ENCODE measurements at regions not wholly inside any gene's neighbourhood (a gene's known extent, or its start where the extent isn't known, plus 50 kb on each side); places are given as distances from the start of the nearest gene placed in this dataset.

- intact Hi-C loops (cut with micrococcal nuclease) (no loop called here), dilution Hi-C loops (cut with MboI; ENCODE audit: extremely low pct_ligation_motif_present, low sequenced_read_pairs) (no loop called here)
- Histone ChIP-seq H3K9me3 (replicated peaks; ENCODE audit: control insufficient read depth, insufficient read depth, low read length) (no peaks in the 10 kb centered on the region), H4K20me1 (replicated peaks; ENCODE audit: control insufficient read depth, extremely low read depth, insufficient read depth, low read length) (no peaks in the 10 kb centered on the region), H3K79me2 (ENCODE audit: control insufficient read depth, insufficient read depth, low read length) (no peaks in the 10 kb centered on the region), H3K4me2 (ENCODE audit: insufficient read depth, low read length) (no peak overlapping the region), H3K4me1 (ENCODE audit: control insufficient read depth, extremely low read depth, insufficient read depth, low read length) (no peaks in the 10 kb centered on the region), H3K9me1 (replicated peaks; ENCODE audit: control insufficient read depth, extremely low read depth, insufficient read depth, low read length) (no peaks in the 10 kb centered on the region), H3K4me3 (replicated peaks in 1 of 3; ENCODE audit: insufficient read depth in 1 of 3, low read depth in 1 of 3, low read length in 3 of 3) (no peak overlapping the region), H3K36me3 (ENCODE audit: control insufficient read depth in 2 of 2, extremely low read depth in 1 of 2, insufficient read depth in 2 of 2, low read length in 2 of 2) (no peaks in the 10 kb centered on the region), H3K27me3 (ENCODE audit: control insufficient read depth in 2 of 2, insufficient read depth in 2 of 2, low read length in 2 of 2) (no peaks in the 10 kb centered on the region), H3K27ac (ENCODE audit: insufficient read depth, low read depth, low read length) (no peak overlapping the region), H3K9ac (replicated peaks; ENCODE audit: extremely low read depth, insufficient read depth, low read length) (no peak overlapping the region), H2AFZ (ENCODE audit: low read depth, low read length) (no peak overlapping the region)
- no peak for DNase-seq (ENCODE audit: low read depth, low spot score)
- POLR2A ChIA-PET: no interaction called here
- TF ChIP-seq EZH2 (IDR thresholded peaks at IDR 0.05; ENCODE audit: borderline replicate concordance, low read depth, low read length, severe bottlenecking): no peak
- no peak for TF ChIP-seq CTCF (IDR thresholded peaks at IDR 0.05; ENCODE audit: extremely low read depth in 1 of 2, insufficient read depth in 1 of 2, low read depth in 1 of 2, low read length in 2 of 2)
- no peak for TF ChIP-seq POLR2A (IDR thresholded peaks at IDR 0.05; ENCODE audit: low read depth, low read length)
- TF ChIP-seq FOS (IDR thresholded peaks at IDR 0.05; ENCODE audit: borderline replicate concordance, insufficient read depth, low read length): no peak
- no peak for TF ChIP-seq JUN (IDR thresholded peaks at IDR 0.05; ENCODE audit: borderline replicate concordance, insufficient read depth, insufficient read length, low read depth)
- TF ChIP-seq MAX (IDR thresholded peaks at IDR 0.05; ENCODE audit: insufficient read depth, insufficient read length): no peak
- no peak for TF ChIP-seq POLR2AphosphoS5 (IDR thresholded peaks at IDR 0.05; ENCODE audit: insufficient read depth, low read depth, low read length)
- TF ChIP-seq MYC (IDR thresholded peaks at IDR 0.05; ENCODE audit: low read depth, low read length): no peak
- TF ChIP-seq GATA2 (IDR thresholded peaks at IDR 0.05; ENCODE audit: insufficient read depth, insufficient read length, low read depth, low read length): no peak
- BruUV-seq (replicated peaks): no TSS peak
- FAIRE-seq: no peak
- CTCF ChIA-PET: interaction anchor here (1.0 kb wide), 1 partner anchor 13 kb away, joined by 3 read pairs; no protein-coding TSS in a partner anchor
Measured at GRCh38 chr3:177713928-177714900, 516.9 kb upstream of the TBL1XR1 start.
